ENCODE measurements at regions not wholly inside any gene's neighbourhood (a gene's known extent, or its start where the extent isn't known, plus 50 kb on each side); places are given as distances from the start of the nearest gene placed in this dataset.
A peak's percentile ranks its signal among the peaks of the same experiment; 100 is the strongest.
"Not testable (repeated sequence)": the region's sequence is repeated elsewhere in the genome, so short reads cannot be mapped to it uniquely, and the experiment has no call there.

DNA sequence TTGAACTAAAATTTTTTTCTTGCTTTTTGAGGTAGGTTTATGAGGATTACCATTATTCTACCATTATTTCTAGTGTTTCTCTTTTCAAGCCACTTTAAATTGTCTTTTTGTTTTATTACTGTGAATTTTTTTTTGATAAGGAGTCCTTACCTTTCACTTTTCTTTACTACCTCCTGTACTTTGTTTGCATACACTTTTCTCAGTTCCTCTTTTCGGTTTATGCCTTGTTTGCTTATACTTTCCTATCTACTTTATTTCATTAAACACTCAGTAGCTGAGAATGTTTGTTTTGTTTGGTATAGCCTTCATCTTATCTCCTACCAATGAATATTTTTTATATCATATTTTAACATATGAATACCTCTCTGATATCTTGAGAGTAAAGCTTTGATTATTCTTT lies 147.9 kb downstream of the TFAP2B start:
- no peaks in the 10 kb centered on the region for H3K27me3 ChIP-seq (ENCODE audit: control insufficient read depth in 3 of 3, insufficient read depth in 3 of 3, low read length in 3 of 3)
- H3K9me3 ChIP-seq (ENCODE audit: control insufficient read depth in 2 of 2, insufficient read depth in 1 of 2, low read depth in 1 of 2, low read length in 1 of 2), result no peaks in the 10 kb centered on the region
- no peak overlapping the region for H3K27ac ChIP-seq (ENCODE audit: low read depth in 1 of 3, low read length in 2 of 3)
- FAIRE-seq (peak; percentile 10), DNase-seq (no peak)
- 0 to 23% (median 0%) methylated on average over 1 of the region's 1 CpG for WGBS, 3 donors
- H3K4me3 ChIP-seq (ENCODE audit: low read depth in 1 of 3, low read length in 3 of 3), result no peak overlapping the region
- H3K36me3 ChIP-seq (ENCODE audit: control insufficient read depth in 3 of 3, insufficient read depth in 2 of 3, low read depth in 1 of 3, low read length in 3 of 3), result no peaks in the 10 kb centered on the region
- no peaks in the 10 kb centered on the region for H3K4me1 ChIP-seq (ENCODE audit: control insufficient read depth in 3 of 3, insufficient read depth in 2 of 3, low read depth in 1 of 3, low read length in 2 of 3)

DNA sequence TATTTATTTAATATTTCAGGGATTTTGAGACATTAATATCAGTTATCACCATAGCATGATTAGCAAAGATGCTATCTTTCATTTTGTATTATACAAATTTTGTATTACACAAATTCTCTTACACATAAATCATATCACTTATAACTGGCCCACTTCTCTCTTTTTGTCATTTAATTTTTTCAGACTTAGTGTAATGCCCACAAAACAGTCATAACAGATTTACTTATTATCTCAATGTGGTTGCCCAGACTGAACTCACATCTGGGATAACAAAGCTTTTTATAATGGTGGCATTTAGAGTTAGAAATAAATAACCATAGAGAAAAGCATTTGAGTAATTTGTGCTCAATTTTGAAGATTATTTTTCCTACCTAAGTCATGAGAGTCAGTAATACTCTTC lies 148.3 kb downstream of the TFAP2B start:
- H3K27me3 ChIP-seq (ENCODE audit: control insufficient read depth in 3 of 3, insufficient read depth in 3 of 3, low read length in 3 of 3), result no peaks in the 10 kb centered on the region
- FAIRE-seq, result no peak

DNA sequence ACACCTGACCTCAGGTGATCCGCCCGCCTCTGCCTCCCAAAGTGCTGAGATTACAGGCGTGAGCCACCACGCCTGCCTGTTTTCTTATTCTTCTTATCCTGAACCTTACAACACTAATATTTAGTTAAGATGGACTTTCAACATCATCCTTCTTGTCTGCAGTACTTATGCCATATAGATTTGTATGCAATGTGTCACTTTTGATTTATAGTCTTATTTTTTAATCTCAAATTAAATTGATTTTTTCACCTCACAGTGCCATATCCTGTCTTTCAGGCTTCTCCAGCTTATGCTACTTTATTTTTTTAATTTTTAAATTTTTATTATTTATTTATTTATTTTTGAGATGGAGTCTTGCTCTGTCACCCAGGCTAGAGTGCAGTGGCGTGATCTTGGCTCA lies 149.6 kb downstream of the TFAP2B start:
- not testable (repeated sequence) for H3K4me3 ChIP-seq (ENCODE audit: low read depth in 1 of 3, low read length in 3 of 3); H3K27ac ChIP-seq (ENCODE audit: low read depth in 1 of 3, low read length in 2 of 3); H3K4me1 ChIP-seq (ENCODE audit: control insufficient read depth in 3 of 3, insufficient read depth in 2 of 3, low read depth in 1 of 3, low read length in 2 of 3); H3K36me3 ChIP-seq (ENCODE audit: control insufficient read depth in 3 of 3, insufficient read depth in 2 of 3, low read depth in 1 of 3, low read length in 3 of 3); FAIRE-seq; H3K9me3 ChIP-seq (ENCODE audit: control insufficient read depth in 2 of 2, insufficient read depth in 1 of 2, low read depth in 1 of 2, low read length in 1 of 2); DNase-seq; H3K27me3 ChIP-seq (ENCODE audit: control insufficient read depth in 3 of 3, insufficient read depth in 3 of 3, low read length in 3 of 3)
- 69 to 87% (median 76%) methylated on average over 4 to 5 of the region's 5 CpGs for WGBS, 3 donors

More for the DNA sequence above, 148.3 kb downstream of the TFAP2B start:
- no peak overlapping the region for H3K27ac ChIP-seq (ENCODE audit: low read depth in 1 of 3, low read length in 2 of 3)
- no peak overlapping the region for H3K4me3 ChIP-seq (ENCODE audit: low read depth in 1 of 3, low read length in 3 of 3)
- no peak for DNase-seq
- H3K36me3 ChIP-seq (ENCODE audit: control insufficient read depth in 3 of 3, insufficient read depth in 2 of 3, low read depth in 1 of 3, low read length in 3 of 3), result no peaks in the 10 kb centered on the region
- H3K4me1 ChIP-seq (ENCODE audit: control insufficient read depth in 3 of 3, insufficient read depth in 2 of 3, low read depth in 1 of 3, low read length in 2 of 3), result no peaks in the 10 kb centered on the region
- H3K9me3 ChIP-seq (ENCODE audit: control insufficient read depth in 2 of 2, insufficient read depth in 1 of 2, low read depth in 1 of 2, low read length in 1 of 2), result no peaks in the 10 kb centered on the region

DNA sequence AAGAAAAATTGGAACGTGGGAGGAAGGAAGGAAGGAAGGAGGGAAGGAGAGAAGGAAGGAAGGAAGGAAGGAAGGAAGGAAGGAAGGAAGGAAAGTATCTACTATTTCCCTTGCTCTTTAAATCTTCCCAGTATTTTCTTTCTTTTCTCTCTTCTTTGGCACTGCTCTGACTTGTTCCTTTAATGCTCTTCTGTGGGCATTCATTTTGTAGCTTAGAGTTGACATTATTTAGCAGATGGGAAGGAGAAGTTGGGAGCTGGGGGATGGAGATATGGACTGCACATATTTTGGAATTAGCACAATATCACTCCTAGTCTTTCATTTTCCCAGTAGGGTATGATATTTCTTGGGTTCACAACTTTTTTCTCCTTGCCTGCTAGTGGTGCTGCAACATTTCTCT lies 152.2 kb downstream of the TFAP2B start:
- WGBS, 3 donors, result 23 to 40% (median 30%) methylated on average over 1 of the region's 1 CpG
- DNase-seq, result no peak
- H3K27me3 ChIP-seq (ENCODE audit: control insufficient read depth in 3 of 3, insufficient read depth in 3 of 3, low read length in 3 of 3), result no peaks in the 10 kb centered on the region
- no peaks in the 10 kb centered on the region for H3K9me3 ChIP-seq (ENCODE audit: control insufficient read depth in 2 of 2, insufficient read depth in 1 of 2, low read depth in 1 of 2, low read length in 1 of 2)
- H3K4me1 ChIP-seq (ENCODE audit: control insufficient read depth in 3 of 3, insufficient read depth in 2 of 3, low read depth in 1 of 3, low read length in 2 of 3), result no peaks in the 10 kb centered on the region
- H3K27ac ChIP-seq (ENCODE audit: low read depth in 1 of 3, low read length in 2 of 3), result no peak overlapping the region
- H3K4me3 ChIP-seq (ENCODE audit: low read depth in 1 of 3, low read length in 3 of 3), result no peak overlapping the region
- FAIRE-seq, result no peak
- H3K36me3 ChIP-seq (ENCODE audit: control insufficient read depth in 3 of 3, insufficient read depth in 2 of 3, low read depth in 1 of 3, low read length in 3 of 3), result no peaks in the 10 kb centered on the region

DNA sequence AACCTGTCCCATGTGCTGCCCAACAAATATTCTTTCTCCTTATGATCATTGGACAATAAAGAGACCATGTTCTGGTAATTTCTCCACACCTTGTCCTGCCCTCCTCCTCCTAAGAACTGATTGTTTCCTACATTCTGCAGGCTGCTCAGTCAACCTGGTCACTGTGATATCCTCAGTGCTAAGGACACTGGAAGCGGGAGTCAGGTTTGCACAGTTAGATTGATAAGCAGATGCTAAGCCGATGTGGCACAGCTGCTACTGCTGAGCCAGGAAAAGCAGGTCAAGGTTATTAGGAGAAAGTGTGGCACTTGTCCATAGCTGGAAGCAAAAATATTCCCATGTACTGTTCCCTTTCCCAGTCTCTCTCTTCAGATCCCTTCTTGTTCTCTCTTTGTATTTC lies 154.8 kb downstream of the TFAP2B start:
- H3K4me1 ChIP-seq (ENCODE audit: control insufficient read depth in 3 of 3, insufficient read depth in 2 of 3, low read depth in 1 of 3, low read length in 2 of 3), result no peaks in the 10 kb centered on the region
- no peaks in the 10 kb centered on the region for H3K36me3 ChIP-seq (ENCODE audit: control insufficient read depth in 3 of 3, insufficient read depth in 2 of 3, low read depth in 1 of 3, low read length in 3 of 3)
- FAIRE-seq (no peak), DNase-seq (no peak)
- 11 to 69% (median 39%) methylated on average over 2 of the region's 2 CpGs for WGBS, 3 donors
- H3K4me3 ChIP-seq (ENCODE audit: low read depth in 1 of 3, low read length in 3 of 3), result no peak overlapping the region
- no peaks in the 10 kb centered on the region for H3K27me3 ChIP-seq (ENCODE audit: control insufficient read depth in 3 of 3, insufficient read depth in 3 of 3, low read length in 3 of 3)
- H3K9me3 ChIP-seq (ENCODE audit: control insufficient read depth in 2 of 2, insufficient read depth in 1 of 2, low read depth in 1 of 2, low read length in 1 of 2), result no peaks in the 10 kb centered on the region
- no peak overlapping the region for H3K27ac ChIP-seq (ENCODE audit: low read depth in 1 of 3, low read length in 2 of 3)

DNA sequence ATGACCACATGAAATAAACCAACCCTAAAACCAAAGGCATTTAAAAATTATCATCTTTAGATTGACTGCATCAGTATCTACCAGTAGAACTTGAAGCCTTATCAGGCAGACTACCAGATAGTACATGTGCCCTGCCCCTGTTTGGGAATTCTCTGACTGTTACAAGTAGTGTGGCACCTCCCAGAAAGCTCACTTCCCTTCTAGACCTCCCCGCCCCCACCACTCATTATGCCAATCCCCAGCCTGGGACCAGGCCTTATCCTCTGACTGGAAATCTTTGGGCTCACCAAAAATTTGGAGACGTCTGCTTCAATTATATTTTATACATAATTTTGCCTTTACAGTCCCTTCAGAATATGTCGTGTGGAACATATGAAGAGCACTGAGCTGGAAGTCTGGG lies 155.6 kb downstream of the TFAP2B start:
- no peak for FAIRE-seq
- no peaks in the 10 kb centered on the region for H3K36me3 ChIP-seq (ENCODE audit: control insufficient read depth in 3 of 3, insufficient read depth in 2 of 3, low read depth in 1 of 3, low read length in 3 of 3)
- WGBS, 3 donors, result 73 to 81% (median 77%) methylated on average over 3 of the region's 3 CpGs

DNA sequence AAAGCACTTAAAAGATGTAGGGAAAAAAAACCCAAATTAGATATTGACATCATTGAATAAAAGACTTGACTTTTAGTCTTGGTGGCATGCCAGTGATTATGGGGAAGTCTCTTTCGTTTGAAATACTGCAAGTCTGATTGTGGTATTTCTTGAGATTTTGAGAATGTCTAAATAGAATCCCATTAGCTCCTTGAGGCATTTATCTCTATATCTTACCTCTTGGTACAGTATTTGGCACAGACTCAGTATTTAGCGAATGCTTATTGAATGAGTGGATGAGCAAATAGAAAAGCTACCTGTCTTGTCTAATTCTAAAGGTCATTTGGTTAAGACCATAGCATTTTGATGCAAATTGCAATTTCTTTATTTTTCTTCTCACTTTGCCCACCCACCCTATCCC lies 156.5 kb downstream of the TFAP2B start:
- H3K36me3 ChIP-seq (ENCODE audit: control insufficient read depth in 3 of 3, insufficient read depth in 2 of 3, low read depth in 1 of 3, low read length in 3 of 3), result no peaks in the 10 kb centered on the region
- no peak for FAIRE-seq
- WGBS, 3 donors, result 67 to 74% (median 73%) methylated on average over 2 of the region's 2 CpGs
- H3K4me3 ChIP-seq (ENCODE audit: low read depth in 1 of 3, low read length in 3 of 3), result no peak overlapping the region
- peaks cover 0 to 4% (median 0%) of the 10 kb centered on the region in 3 donors for H3K27me3 ChIP-seq (ENCODE audit: control insufficient read depth in 3 of 3, insufficient read depth in 3 of 3, low read length in 3 of 3)
- DNase-seq, result no peak
- no peaks in the 10 kb centered on the region for H3K4me1 ChIP-seq (ENCODE audit: control insufficient read depth in 3 of 3, insufficient read depth in 2 of 3, low read depth in 1 of 3, low read length in 2 of 3)
- no peak overlapping the region for H3K27ac ChIP-seq (ENCODE audit: low read depth in 1 of 3, low read length in 2 of 3)
- no peaks in the 10 kb centered on the region for H3K9me3 ChIP-seq (ENCODE audit: control insufficient read depth in 2 of 2, insufficient read depth in 1 of 2, low read depth in 1 of 2, low read length in 1 of 2)

More for the DNA sequence above, 155.6 kb downstream of the TFAP2B start:
- no peak overlapping the region for H3K4me3 ChIP-seq (ENCODE audit: low read depth in 1 of 3, low read length in 3 of 3)
- no peaks in the 10 kb centered on the region for H3K9me3 ChIP-seq (ENCODE audit: control insufficient read depth in 2 of 2, insufficient read depth in 1 of 2, low read depth in 1 of 2, low read length in 1 of 2)
- H3K27me3 ChIP-seq (ENCODE audit: control insufficient read depth in 3 of 3, insufficient read depth in 3 of 3, low read length in 3 of 3), result peaks cover 0 to under 1% (median 0%) of the 10 kb centered on the region in 3 donors
- no peak for DNase-seq
- H3K27ac ChIP-seq (ENCODE audit: low read depth in 1 of 3, low read length in 2 of 3), result no peak overlapping the region
- H3K4me1 ChIP-seq (ENCODE audit: control insufficient read depth in 3 of 3, insufficient read depth in 2 of 3, low read depth in 1 of 3, low read length in 2 of 3), result no peaks in the 10 kb centered on the region

DNA sequence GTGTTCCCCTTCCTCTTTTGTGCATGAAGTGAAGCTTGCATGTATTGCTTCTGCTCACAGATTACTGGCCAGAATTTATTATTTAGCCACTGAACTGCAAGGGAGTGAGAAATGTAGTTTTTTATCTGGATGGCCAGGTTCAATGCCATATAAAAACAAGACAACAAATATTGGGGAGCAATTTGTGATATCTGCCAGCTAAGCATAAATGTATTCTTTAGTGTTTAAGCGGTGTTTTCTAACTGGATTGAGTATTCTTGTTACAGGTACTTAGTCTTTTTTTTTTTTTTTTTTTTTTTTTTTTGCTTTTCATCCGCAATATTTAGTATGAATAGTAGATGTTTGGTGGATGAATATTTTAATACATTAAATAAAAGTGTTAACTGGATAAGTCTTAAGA lies 158.2 kb downstream of the TFAP2B start:
- DNase-seq (no peak), FAIRE-seq (no peak)
- no peaks in the 10 kb centered on the region for H3K4me1 ChIP-seq (ENCODE audit: control insufficient read depth in 3 of 3, insufficient read depth in 2 of 3, low read depth in 1 of 3, low read length in 2 of 3)
- peaks cover 0 to 4% (median 0%) of the 10 kb centered on the region in 3 donors for H3K27me3 ChIP-seq (ENCODE audit: control insufficient read depth in 3 of 3, insufficient read depth in 3 of 3, low read length in 3 of 3)
- WGBS, 3 donors, result 79 to 84% (median 81%) methylated on average over 2 of the region's 2 CpGs
- H3K36me3 ChIP-seq (ENCODE audit: control insufficient read depth in 3 of 3, insufficient read depth in 2 of 3, low read depth in 1 of 3, low read length in 3 of 3), result no peaks in the 10 kb centered on the region
- H3K4me3 ChIP-seq (ENCODE audit: low read depth in 1 of 3, low read length in 3 of 3), result no peak overlapping the region
- no peak overlapping the region for H3K27ac ChIP-seq (ENCODE audit: low read depth in 1 of 3, low read length in 2 of 3)
- H3K9me3 ChIP-seq (ENCODE audit: control insufficient read depth in 2 of 2, insufficient read depth in 1 of 2, low read depth in 1 of 2, low read length in 1 of 2), result no peaks in the 10 kb centered on the region

DNA sequence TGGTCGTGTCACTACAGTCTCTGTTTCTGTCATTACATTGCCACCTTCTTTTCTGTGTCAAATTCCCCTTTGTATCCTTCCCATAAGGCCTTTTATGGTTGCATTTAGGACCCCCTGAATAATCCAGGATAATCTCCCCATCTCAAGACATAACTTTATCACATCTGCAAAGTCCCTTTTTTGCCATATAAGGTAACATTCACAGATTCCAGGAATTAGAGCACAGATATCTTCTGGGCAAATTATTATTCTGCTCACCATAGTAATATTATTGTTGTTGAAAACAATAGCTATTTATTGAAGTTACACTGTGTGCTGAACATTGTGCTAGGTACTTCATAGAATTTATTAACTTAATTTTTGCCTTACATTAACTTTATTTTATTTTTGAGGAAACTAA lies 159.1 kb downstream of the TFAP2B start:
- Histone ChIP-seq H3K4me1 (ENCODE audit: control insufficient read depth in 3 of 3, insufficient read depth in 2 of 3, low read depth in 1 of 3, low read length in 2 of 3) (no peaks in the 10 kb centered on the region), H3K9me3 (ENCODE audit: control insufficient read depth in 2 of 2, insufficient read depth in 1 of 2, low read depth in 1 of 2, low read length in 1 of 2) (no peaks in the 10 kb centered on the region), H3K36me3 (ENCODE audit: control insufficient read depth in 3 of 3, insufficient read depth in 2 of 3, low read depth in 1 of 3, low read length in 3 of 3) (no peaks in the 10 kb centered on the region), H3K4me3 (ENCODE audit: low read depth in 1 of 3, low read length in 3 of 3) (no peak overlapping the region), H3K27me3 (ENCODE audit: control insufficient read depth in 3 of 3, insufficient read depth in 3 of 3, low read length in 3 of 3) (peaks cover 0 to 4% (median 0%) of the 10 kb centered on the region in 3 donors), H3K27ac (ENCODE audit: low read depth in 1 of 3, low read length in 2 of 3) (no peak overlapping the region)
- DNase-seq (no peak), FAIRE-seq (no peak)
- 44 to 64% (median 52%) methylated on average over 1 of the region's 1 CpG for WGBS, 3 donors

Data from small intestine (tissue), 7 donors.